ENCODE measurements at regions not wholly inside any gene's neighbourhood (a gene's known extent, or its start where the extent isn't known, plus 50 kb on each side); places are given as distances from the start of the nearest gene placed in this dataset.

GRCh38 chr6:146972546-146972945 lies 231.7 kb upstream of the STXBP5 start:
- TF ChIP-seq POLR2A (IDR thresholded peaks at IDR 0.05): no peak
- no peak for TF ChIP-seq CTCF (IDR thresholded peaks at IDR 0.05)
- Histone ChIP-seq H3K4me3 (no peak overlapping the region), H3K4me1 (replicated peaks in 1 of 2) (peaks cover 0 to 8% of the 10 kb centered on the region in 2 donors), H3K27me3 (no peaks in the 10 kb centered on the region), H3K36me3 (replicated peaks in 1 of 2) (no peaks in the 10 kb centered on the region), H3K9me3 (replicated peaks in 1 of 3) (no peaks in the 10 kb centered on the region), H3K27ac (no peak overlapping the region)
- 76 to 95% (median 83%) methylated on average over 6 of the region's 6 CpGs for WGBS, 4 donors
- intact Hi-C loops (cut with DNase I): no loop called here
- DNase-seq: no peak

GRCh38 chr6:146974351-146974750 lies 229.9 kb upstream of the STXBP5 start:
- H3K27ac ChIP-seq: no peak overlapping the region
- intact Hi-C loops (cut with DNase I): no loop called here
- no peaks in the 10 kb centered on the region for H3K27me3 ChIP-seq
- TF ChIP-seq CTCF (IDR thresholded peaks at IDR 0.05): no peak
- TF ChIP-seq POLR2A (IDR thresholded peaks at IDR 0.05): no peak
- 76 to 83% (median 82%) methylated on average over 3 of the region's 3 CpGs for WGBS, 4 donors
- no peaks in the 10 kb centered on the region for H3K36me3 ChIP-seq (replicated peaks in 1 of 2)
- H3K4me3 ChIP-seq: no peak overlapping the region
- H3K4me1 ChIP-seq (replicated peaks in 1 of 2): no peaks in the 10 kb centered on the region
- DNase-seq: no peak
- no peaks in the 10 kb centered on the region for H3K9me3 ChIP-seq (replicated peaks in 1 of 3)

- intact Hi-C loops (cut with DNase I): no loop called here
- Histone ChIP-seq H3K27me3 (no peaks in the 10 kb centered on the region), H3K27ac (no peak overlapping the region), H3K36me3 (replicated peaks in 1 of 2) (no peaks in the 10 kb centered on the region), H3K4me3 (no peak overlapping the region), H3K4me1 (replicated peaks in 1 of 2) (no peaks in the 10 kb centered on the region), H3K9me3 (replicated peaks in 1 of 3) (no peaks in the 10 kb centered on the region)
- TF ChIP-seq CTCF (IDR thresholded peaks at IDR 0.05): no peak
- TF ChIP-seq POLR2A (IDR thresholded peaks at IDR 0.05): no peak
- DNase-seq: no peak
- WGBS, 4 donors: 70 to 84% (median 80%) methylated on average over 3 of the region's 3 CpGs
Measured at GRCh38 chr6:146975093-146975492, 229.1 kb upstream of the STXBP5 start.

- intact Hi-C loops (cut with DNase I): no loop called here
- Histone ChIP-seq H3K27me3 (no peaks in the 10 kb centered on the region), H3K4me3 (no peak overlapping the region), H3K36me3 (replicated peaks in 1 of 2) (no peaks in the 10 kb centered on the region), H3K4me1 (replicated peaks in 1 of 2) (no peaks in the 10 kb centered on the region), H3K9me3 (replicated peaks in 1 of 3) (peaks cover 0 to 10% (median 0%) of the 10 kb centered on the region in 3 donors), H3K27ac (no peak overlapping the region)
- DNase-seq: no peak
- TF ChIP-seq POLR2A (IDR thresholded peaks at IDR 0.05) (no peak), CTCF (IDR thresholded peaks at IDR 0.05) (no peak)
- WGBS, 4 donors: 90 to 96% (median 93%) methylated on average over 4 of the region's 4 CpGs
Measured at GRCh38 chr6:146980900-146981329, 223.3 kb upstream of the STXBP5 start.
